ENCODE measurements at regions not wholly inside any gene's neighbourhood (a gene's known extent, or its start where the extent isn't known, plus 50 kb on each side); places are given as distances from the start of the nearest gene placed in this dataset.
A peak's percentile ranks its signal among the peaks of the same experiment; 100 is the strongest.
"Not testable (repeated sequence)": the region's sequence is repeated elsewhere in the genome, so short reads cannot be mapped to it uniquely, and the experiment has no call there.

- DNase-seq = peak in 1 of 2 experiments; percentile 42
These were observed 297.5 kb downstream of the RPAP3 start for GRCh38 chr12:47408171-47408871.

DNA sequence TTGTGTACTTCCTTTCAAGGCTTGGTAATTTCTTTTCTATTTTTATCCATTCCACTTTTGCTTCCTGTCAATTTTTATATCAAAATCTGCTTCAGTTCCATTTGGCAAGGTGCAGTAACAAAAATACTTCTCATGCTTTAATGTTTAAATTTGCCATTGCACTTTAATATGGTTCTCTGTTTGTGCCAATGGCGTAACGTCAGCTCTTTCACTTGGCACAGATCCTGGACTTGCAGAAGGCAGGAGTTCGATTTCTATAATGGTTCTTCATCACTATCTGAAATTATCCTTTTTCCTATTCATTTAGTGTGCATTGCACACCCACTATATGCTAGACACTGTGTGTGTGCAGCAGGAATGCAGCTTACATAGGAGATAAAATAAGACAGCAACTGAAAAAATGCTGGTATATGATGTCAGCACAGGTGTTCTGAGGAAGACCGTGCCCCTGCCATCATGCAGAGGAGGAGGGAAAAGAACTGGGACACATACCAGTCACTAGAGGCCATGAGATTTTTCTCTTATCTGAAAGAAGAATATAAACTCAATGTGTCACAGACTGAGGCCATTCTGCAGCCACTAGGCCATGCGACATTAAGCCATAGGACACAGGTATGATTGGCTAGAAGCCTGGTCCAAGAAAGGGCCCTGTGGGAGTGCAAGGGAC, 298.2 kb downstream of the RPAP3 start:
- peak in 1 of 2 experiments; percentile 12 for DNase-seq

GRCh38 chr12:47403681-47404080, 302.1 kb downstream of the RPAP3 start:
- no peak for DNase-seq

DNA sequence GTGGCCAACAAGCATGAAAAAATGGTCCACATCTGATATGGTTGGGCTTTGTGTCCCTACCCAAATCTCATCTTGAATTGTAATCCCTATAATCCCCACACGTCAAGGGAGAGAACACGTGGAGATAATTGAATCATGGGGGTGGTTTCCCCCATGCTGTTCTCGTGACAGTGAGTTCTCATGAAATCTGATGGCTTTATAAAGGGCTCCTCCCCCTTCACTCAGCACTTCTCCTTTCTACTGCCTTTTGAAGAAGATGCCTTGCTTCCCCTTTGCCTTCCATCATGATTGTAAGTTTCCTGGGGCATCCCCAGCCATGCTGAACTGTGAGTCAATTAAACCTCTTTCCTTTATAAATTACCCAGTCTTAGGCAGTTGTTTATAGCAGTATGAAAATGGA, 304.6 kb downstream of the RPAP3 start:
- DNase-seq = not testable (repeated sequence)

DNA sequence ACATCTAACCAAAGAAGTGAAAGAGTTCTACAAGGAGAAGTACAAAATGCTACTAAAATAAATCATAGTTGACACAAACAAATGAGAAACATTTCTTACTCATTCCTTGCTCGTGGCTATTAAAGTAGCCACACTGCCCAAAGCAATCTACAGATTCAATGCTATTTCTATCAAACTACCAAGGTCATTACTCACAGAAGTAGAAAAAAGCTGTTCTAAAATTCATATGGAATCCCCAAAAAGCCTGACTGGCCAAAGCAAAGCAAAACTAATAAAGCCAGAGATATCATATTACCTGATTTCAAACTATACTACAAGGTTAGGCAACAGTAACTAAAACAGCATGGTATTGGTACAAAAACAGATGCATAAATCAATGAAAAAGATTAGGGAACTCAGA, 305.6 kb downstream of the RPAP3 start:
- DNase-seq = no peak

DNA sequence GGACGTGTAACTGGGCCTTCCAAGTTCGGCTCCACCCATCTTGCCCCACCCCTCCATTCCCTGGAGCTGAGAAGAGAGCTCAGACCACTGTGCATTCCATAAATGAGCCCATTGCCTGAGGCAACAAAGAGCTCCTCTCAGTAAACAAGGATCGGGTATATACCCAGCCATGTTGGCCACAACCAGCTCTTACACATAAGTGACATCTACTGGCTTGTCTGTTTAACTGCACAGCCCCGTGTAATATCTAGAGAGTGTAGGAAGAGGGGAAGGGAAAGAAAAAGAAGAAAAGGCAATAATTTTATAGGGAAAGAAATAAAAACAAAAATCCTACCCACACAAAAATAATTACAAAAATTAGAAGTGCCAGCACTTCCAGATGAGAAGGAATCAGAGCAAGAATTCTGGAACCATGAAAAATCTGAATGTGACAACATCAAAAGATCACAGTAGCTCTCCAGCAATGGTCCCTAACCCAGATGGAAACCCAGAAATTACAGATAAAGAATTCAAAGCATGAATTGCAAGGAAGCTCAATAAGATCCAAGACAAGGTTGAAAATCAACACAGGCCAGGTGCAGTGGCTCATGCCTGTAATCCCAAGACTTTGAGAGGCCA, 308.1 kb downstream of the RPAP3 start:
- peak; percentile 44 to 50 for DNase-seq

GRCh38 chr12:47396902-47397663, 308.7 kb downstream of the RPAP3 start:
- no peak for DNase-seq

DNA sequence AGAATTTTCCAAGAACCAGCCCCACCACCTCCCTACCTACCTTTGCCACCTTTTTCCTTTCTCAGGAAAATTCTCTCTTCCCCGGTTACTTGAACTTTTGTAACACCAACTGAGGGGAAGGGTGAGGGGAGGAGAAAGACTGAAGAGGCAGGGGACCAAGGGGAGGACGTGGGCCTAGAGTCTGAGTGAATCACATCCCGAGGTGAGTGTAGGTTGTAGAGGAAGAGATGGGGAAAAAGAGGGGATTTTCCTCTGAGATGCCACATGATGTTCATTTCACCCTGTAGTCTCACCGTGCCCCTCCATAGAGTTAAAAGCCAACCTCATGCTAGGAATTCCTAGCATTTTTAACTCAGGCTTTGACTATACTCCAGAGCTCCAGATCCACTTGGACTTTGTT, 311.8 kb downstream of the RPAP3 start:
- DNase-seq = no peak

DNA sequence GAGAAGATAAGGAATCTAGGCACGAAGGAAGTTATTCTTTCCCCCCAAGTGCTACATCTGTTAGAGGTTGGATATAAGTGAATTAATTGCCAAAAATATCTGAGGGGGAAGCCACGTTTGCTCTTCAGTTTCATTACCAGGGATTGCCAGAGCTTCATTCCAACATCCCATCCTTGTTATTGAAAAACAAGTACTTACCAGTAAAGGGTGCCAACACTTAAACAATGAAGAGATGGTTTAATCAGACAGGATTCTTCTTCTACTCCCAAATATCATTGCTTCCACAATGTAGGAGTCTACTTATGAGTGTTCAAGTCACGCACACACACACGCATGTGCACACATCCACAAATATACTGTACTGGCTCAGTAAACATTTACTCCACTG, 312.4 kb downstream of the RPAP3 start:
- DNase-seq = no peak

DNA sequence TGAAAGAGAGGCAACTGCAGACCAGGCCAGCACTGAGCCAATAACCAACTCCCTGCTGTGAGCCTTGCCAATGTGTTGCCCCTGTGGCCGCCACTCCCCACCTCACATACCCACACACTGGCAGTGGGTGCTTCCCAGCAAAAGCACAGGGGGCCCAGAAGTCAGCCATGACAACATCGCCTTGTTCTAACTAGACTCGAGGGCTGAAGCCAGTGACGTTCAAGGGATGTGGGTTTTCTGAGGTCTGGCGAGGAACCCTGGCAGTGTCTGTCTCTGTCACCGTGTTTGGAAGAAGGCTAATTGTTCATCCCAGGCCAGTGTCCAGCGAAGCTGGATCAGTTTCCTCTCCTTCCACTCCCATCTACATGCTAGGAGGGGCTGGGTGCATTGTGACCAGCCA, 311.8 kb upstream of the AMIGO2 start:
- no peak for DNase-seq

- DNase-seq = no peak
These were observed 309.0 kb upstream of the AMIGO2 start for GRCh38 chr12:47388712-47389111.

DNA sequence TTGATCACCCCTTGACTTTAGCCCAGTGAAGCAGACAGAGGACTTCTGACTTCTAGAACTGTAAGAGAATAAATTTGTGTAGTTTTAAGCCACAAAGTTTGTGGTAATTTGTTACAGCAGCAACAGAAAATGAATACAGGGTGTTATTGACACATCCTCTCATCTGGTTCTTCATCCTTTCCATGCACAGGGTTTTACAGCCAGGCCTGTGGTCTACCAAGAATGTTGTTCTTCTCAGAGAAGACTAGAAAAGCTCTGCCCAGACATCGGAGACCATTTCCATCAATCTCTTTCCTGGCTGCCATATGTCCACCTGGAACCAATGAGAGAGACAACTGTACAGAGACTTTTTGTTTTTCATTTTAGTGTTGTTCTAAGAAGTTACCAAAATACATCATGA, 308.2 kb upstream of the AMIGO2 start:
- no peak for DNase-seq

DNA sequence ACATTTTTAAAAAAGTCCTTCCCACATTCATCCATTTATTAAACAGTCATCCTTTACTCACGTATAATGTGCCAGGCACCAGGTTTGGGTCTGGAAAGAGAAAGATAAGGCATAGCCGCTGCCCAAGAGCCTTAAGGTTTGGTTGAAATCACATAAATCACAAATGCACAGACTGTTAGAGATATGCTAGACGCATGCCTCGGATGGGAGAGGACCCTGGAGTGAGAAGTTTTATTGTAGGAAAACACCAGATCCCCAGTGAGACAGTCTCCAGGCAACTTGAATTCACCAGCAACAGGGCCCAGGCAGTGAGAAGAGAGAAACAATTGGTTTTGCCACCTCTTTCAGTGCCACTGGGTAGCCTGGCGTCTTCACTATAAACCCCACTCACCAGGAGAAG, 305.9 kb upstream of the AMIGO2 start:
- DNase-seq = no peak

DNA sequence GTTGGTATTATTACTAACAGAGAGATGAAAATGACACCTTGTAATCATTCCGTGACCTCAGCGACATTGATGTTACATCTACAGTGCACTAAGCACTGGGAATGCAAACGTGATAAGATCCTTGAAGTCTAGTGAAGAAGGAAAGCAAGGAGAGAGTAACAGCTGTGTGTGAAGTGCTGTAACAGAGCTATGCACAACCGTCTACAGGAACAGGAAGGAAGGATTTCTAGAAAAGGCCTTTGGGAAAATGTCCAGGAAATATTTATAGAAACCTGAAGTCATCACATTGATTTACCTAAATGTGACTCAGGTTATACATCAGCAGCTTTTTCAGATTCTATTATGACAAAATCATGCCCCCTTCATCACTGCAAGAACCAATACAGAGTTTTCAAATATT, 304.2 kb upstream of the AMIGO2 start:
- no peak for DNase-seq

GRCh38 chr12:47382305-47382704, 302.5 kb upstream of the AMIGO2 start:
- no peak for DNase-seq

DNA sequence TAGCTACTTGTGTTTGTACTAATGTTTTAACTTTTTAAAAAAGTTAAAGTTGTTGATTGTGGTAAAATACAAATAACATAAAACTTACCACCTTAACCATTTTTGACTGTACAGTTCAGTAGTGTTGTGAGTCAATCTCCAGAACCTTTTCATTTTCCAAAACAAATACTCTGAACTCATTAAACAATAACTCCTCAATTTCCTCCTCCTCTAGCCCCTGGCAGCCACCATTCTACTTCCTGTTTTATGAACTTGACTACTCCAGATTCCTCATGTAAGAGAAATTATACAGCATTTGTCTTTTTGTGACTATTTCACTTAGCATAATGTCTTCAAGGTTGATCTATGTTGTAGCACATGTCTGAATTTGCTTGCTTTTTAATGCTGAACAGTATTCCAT, 299.1 kb upstream of the AMIGO2 start:
- DNase-seq = no peak

DNA sequence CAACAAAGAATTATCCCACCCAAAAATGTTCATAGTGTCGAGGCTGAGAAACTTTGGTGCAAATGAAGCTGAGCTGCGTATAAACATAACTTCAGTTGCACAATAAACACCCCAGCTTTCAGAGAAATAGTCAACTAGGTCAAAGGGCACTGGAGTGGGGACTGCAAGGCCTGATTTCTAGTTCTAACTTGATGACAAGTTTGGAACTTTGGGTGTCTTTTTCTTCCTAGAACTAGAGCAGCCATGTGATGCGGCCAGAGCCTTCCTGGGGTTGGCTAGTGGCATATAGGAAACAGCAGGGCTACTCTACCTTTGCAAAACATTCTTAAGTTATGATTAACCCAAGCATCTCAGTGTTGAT, 298.4 kb upstream of the AMIGO2 start:
- DNase-seq = no peak

- DNase-seq = no peak
These were observed 297.9 kb upstream of the AMIGO2 start for GRCh38 chr12:47377414-47378221.

GRCh38 chr12:47376927-47377326, 297.2 kb upstream of the AMIGO2 start:
- DNase-seq = no peak

GRCh38 chr12:47373554-47374150, 293.9 kb upstream of the AMIGO2 start:
- DNase-seq = no peak

GRCh38 chr12:47370421-47370820, 290.7 kb upstream of the AMIGO2 start:
- no peak for DNase-seq

DNA sequence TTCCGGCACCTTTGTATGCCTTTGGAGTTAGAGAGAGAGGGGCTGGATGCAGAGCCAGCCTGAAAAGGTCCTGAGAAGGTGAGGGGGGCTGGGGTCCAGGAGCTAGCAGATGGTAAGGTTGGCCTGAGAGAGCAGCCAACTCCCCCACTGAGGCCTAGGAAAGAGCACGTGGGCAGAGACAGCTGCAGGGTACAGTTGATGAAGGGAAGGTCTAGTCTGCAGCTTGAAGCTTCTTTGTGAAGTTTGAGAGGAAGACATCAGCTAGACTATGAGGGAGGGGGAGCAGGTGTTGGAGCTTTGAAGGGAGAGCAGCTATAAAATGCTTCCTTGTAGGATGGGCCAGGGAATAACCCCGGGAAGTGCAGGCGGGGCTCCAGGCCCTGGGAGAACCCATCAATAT, 289.3 kb upstream of the AMIGO2 start:
- no peak for DNase-seq
